ENCODE measurements at regions not wholly inside any gene's neighbourhood (a gene's known extent, or its start where the extent isn't known, plus 50 kb on each side); places are given as distances from the start of the nearest gene placed in this dataset.

DNA sequence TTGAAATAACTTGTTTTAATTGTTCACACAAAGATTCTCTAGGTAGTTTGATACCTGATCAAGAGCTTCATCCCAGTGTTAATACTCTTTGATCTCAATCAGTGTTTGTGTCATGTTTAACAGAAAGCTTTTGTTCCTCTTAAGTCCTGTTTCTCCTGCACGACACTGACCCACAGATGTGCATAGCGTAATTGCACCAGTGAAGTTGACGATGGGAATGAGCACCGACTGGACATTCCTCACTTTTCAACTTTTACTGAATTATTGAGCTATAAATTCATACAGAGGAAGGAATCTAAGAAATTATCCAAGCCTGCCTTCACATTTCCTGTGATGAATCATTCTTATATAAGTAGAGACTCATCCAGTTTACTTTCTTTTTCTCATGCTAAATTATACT lies 878.7 kb upstream of the TENM3 start:
- Histone ChIP-seq H3K27me3 (replicated peaks; ENCODE audit: insufficient read depth, low read depth, low read length, poor library complexity) (peaks cover 12% of the 10 kb centered on the region), H3K4me3 (ENCODE audit: low read depth, low read length, poor library complexity, severe bottlenecking) (no peak overlapping the region), H3K9me3 (ENCODE audit: low read depth, low read length, poor library complexity, severe bottlenecking) (no peaks in the 10 kb centered on the region), H3K27ac (ENCODE audit: low read depth, low read length, poor library complexity, severe bottlenecking) (no peak overlapping the region), H3K36me3 (ENCODE audit: insufficient read depth, low read length, poor library complexity, severe bottlenecking) (no peaks in the 10 kb centered on the region), H3K4me1 (ENCODE audit: insufficient read depth, low read length, poor library complexity, severe bottlenecking) (no peaks in the 10 kb centered on the region)
- CTCF ChIA-PET, result no interaction called here
- BruUV-seq (replicated peaks), result no TSS peak
- DNase-seq (ENCODE audit: low spot score), result no peak
- POLR2A ChIA-PET (ENCODE audit: low non-redundant PET), result no interaction called here
- intact Hi-C loops (cut with micrococcal nuclease; ENCODE audit: unreplicated experiment), result no loop called here
- TF ChIP-seq CTCF (conservative IDR thresholded peaks at IDR 0.05; ENCODE audit: low read depth, low read length) (no peak), EZH2 (IDR thresholded peaks at IDR 0.05; ENCODE audit: borderline replicate concordance, low read depth, low read length, poor library complexity, severe bottlenecking) (no peak)

GRCh38 chr4:181365671-181366070 lies 877.5 kb upstream of the TENM3 start:
- Histone ChIP-seq H3K36me3 (ENCODE audit: insufficient read depth, low read length, poor library complexity, severe bottlenecking) (no peaks in the 10 kb centered on the region), H3K4me3 (ENCODE audit: low read depth, low read length, poor library complexity, severe bottlenecking) (no peak overlapping the region), H3K4me1 (ENCODE audit: insufficient read depth, low read length, poor library complexity, severe bottlenecking) (no peaks in the 10 kb centered on the region), H3K27me3 (replicated peaks; ENCODE audit: insufficient read depth, low read depth, low read length, poor library complexity) (peaks cover 12% of the 10 kb centered on the region), H3K9me3 (ENCODE audit: low read depth, low read length, poor library complexity, severe bottlenecking) (no peaks in the 10 kb centered on the region), H3K27ac (ENCODE audit: low read depth, low read length, poor library complexity, severe bottlenecking) (no peak overlapping the region)
- BruUV-seq (replicated peaks), result no TSS peak
- ChIA-PET POLR2A (ENCODE audit: low non-redundant PET) (no interaction called here), CTCF (no interaction called here)
- DNase-seq (ENCODE audit: low spot score), result no peak
- intact Hi-C loops (cut with micrococcal nuclease; ENCODE audit: unreplicated experiment), result no loop called here
- TF ChIP-seq EZH2 (IDR thresholded peaks at IDR 0.05; ENCODE audit: borderline replicate concordance, low read depth, low read length, poor library complexity, severe bottlenecking), result no peak
- no peak for TF ChIP-seq CTCF (conservative IDR thresholded peaks at IDR 0.05; ENCODE audit: low read depth, low read length)

DNA sequence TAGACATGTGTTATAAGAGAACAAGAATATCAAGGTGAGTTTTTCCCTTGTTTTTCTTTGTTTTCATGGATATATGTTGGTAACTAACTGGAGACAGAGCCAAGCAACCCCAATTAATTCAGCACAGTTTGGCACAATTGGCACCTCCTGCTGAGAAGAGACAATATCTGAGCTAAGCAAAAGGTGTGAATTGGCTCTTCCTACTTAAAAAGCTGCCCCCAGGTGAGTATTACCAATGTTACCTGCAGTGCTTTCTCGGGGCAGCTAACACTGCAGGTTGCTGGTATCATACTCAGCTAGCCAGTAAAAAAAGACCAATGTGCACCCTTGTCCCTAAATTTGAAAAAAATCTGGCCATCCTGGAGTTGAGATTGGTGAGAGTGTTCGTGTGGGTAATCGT lies 871.2 kb upstream of the TENM3 start:
- Histone ChIP-seq H3K9me3 (ENCODE audit: low read depth, low read length, poor library complexity, severe bottlenecking) (no peaks in the 10 kb centered on the region), H3K4me3 (ENCODE audit: low read depth, low read length, poor library complexity, severe bottlenecking) (no peak overlapping the region), H3K36me3 (ENCODE audit: insufficient read depth, low read length, poor library complexity, severe bottlenecking) (no peaks in the 10 kb centered on the region), H3K27me3 (replicated peaks; ENCODE audit: insufficient read depth, low read depth, low read length, poor library complexity) (peaks cover 37% of the 10 kb centered on the region), H3K27ac (ENCODE audit: low read depth, low read length, poor library complexity, severe bottlenecking) (no peak overlapping the region), H3K4me1 (ENCODE audit: insufficient read depth, low read length, poor library complexity, severe bottlenecking) (no peaks in the 10 kb centered on the region)
- ChIA-PET POLR2A (ENCODE audit: low non-redundant PET) (no interaction called here), CTCF (no interaction called here)
- no peak for TF ChIP-seq CTCF (conservative IDR thresholded peaks at IDR 0.05; ENCODE audit: low read depth, low read length)
- no peak for TF ChIP-seq EZH2 (IDR thresholded peaks at IDR 0.05; ENCODE audit: borderline replicate concordance, low read depth, low read length, poor library complexity, severe bottlenecking)
- DNase-seq (ENCODE audit: low spot score), result no peak
- intact Hi-C loops (cut with micrococcal nuclease; ENCODE audit: unreplicated experiment), result no loop called here
- BruUV-seq (replicated peaks), result no TSS peak
